ENCODE measurements at regions not wholly inside any gene's neighbourhood (a gene's known extent, or its start where the extent isn't known, plus 50 kb on each side); places are given as distances from the start of the nearest gene placed in this dataset.

- DNase-seq (ENCODE audit: extremely low spot score in 2 of 2), result no peak
- no peaks in the 10 kb centered on the region for H3K27me3 ChIP-seq
- H3K36me3 ChIP-seq, result no peaks in the 10 kb centered on the region
- no peaks in the 10 kb centered on the region for H3K4me1 ChIP-seq
- no peak overlapping the region for H3K4me3 ChIP-seq
- TF ChIP-seq POLR2AphosphoS5 (IDR thresholded peaks at IDR 0.05; ENCODE audit: insufficient read depth in 1 of 2, low read depth in 1 of 2) (no peak), CTCF (IDR thresholded peaks at IDR 0.05) (no peak), POLR2A (IDR thresholded peaks at IDR 0.05) (no peak)
- intact Hi-C loops (cut with DNase I), result no loop called here
- H3K27ac ChIP-seq, result no peak overlapping the region
- H3K9me3 ChIP-seq, result no peaks in the 10 kb centered on the region
These were observed 437.8 kb upstream of the PROX1 start for GRCh38 chr1:213549982-213550381.

DNA sequence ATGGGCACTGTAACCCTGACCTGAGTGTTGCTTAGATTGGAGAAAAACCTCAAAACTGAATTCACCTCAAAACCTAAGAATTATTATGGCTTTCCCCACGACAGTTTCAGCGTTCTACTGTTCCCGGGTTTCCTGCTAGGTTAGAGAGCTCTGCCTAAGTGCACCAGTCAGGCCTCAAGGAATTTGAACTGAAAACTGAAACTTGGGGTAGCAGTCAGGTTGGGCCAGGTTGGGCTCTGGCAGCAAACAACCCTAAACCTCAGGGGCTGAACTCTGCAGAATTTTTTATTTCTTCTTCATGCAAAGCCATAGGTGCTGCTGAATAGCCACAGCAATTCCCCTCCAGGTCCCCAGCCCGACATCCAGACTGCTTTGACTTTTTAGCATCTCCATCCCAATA is 437.0 kb upstream of the PROX1 start:
- Histone ChIP-seq H3K36me3 (no peaks in the 10 kb centered on the region), H3K4me3 (no peak overlapping the region), H3K27ac (no peak overlapping the region), H3K9me3 (no peaks in the 10 kb centered on the region), H3K27me3 (no peaks in the 10 kb centered on the region), H3K4me1 (no peaks in the 10 kb centered on the region)
- TF ChIP-seq POLR2A (IDR thresholded peaks at IDR 0.05), result no peak
- no peak for TF ChIP-seq CTCF (IDR thresholded peaks at IDR 0.05)
- no peak for TF ChIP-seq POLR2AphosphoS5 (IDR thresholded peaks at IDR 0.05; ENCODE audit: insufficient read depth in 1 of 2, low read depth in 1 of 2)
- no peak for DNase-seq (ENCODE audit: extremely low spot score in 2 of 2)
- intact Hi-C loops (cut with DNase I), result no loop called here

DNA sequence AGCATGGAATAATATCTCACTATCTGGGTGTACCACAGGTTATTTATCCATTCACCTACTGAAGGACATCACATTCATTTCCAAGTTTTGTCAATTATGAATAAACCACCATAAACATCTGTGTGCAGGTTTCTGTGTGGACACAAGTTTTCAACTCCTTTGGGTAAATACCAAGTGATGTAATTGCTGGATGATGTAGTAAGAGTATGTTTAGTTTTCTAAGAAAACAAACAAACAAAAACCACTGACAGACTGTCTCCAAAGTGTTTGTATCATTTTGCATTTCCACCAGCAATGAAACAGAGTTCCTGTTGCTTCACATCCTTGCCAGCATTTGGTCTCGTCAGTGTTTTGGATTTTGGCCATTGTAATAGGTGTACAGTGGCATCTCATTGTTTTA is 435.7 kb upstream of the PROX1 start:
- Histone ChIP-seq H3K27ac (no peak overlapping the region), H3K4me1 (no peaks in the 10 kb centered on the region), H3K9me3 (no peaks in the 10 kb centered on the region), H3K27me3 (no peaks in the 10 kb centered on the region), H3K36me3 (no peaks in the 10 kb centered on the region), H3K4me3 (no peak overlapping the region)
- DNase-seq (ENCODE audit: extremely low spot score in 2 of 2), result no peak
- intact Hi-C loops (cut with DNase I), result no loop called here
- TF ChIP-seq POLR2A (IDR thresholded peaks at IDR 0.05) (no peak), CTCF (IDR thresholded peaks at IDR 0.05) (no peak), POLR2AphosphoS5 (IDR thresholded peaks at IDR 0.05; ENCODE audit: insufficient read depth in 1 of 2, low read depth in 1 of 2) (no peak)

- Histone ChIP-seq H3K4me1 (no peaks in the 10 kb centered on the region), H3K27ac (no peak overlapping the region), H3K9me3 (no peaks in the 10 kb centered on the region), H3K4me3 (no peak overlapping the region), H3K36me3 (no peaks in the 10 kb centered on the region), H3K27me3 (no peaks in the 10 kb centered on the region)
- DNase-seq (ENCODE audit: extremely low spot score in 2 of 2), result no peak
- intact Hi-C loops (cut with DNase I), result no loop called here
- TF ChIP-seq POLR2AphosphoS5 (IDR thresholded peaks at IDR 0.05; ENCODE audit: insufficient read depth in 1 of 2, low read depth in 1 of 2) (no peak), CTCF (IDR thresholded peaks at IDR 0.05) (no peak)
These were observed 427.5 kb upstream of the PROX1 start for GRCh38 chr1:213560226-213560625.

GRCh38 chr1:213561870-213562269 is 425.9 kb upstream of the PROX1 start:
- no peak for DNase-seq (ENCODE audit: extremely low spot score in 2 of 2)
- intact Hi-C loops (cut with DNase I), result no loop called here

More at GRCh38 chr1:213561870-213562269, 425.9 kb upstream of the PROX1 start:
- no peaks in the 10 kb centered on the region for H3K27me3 ChIP-seq
- H3K4me1 ChIP-seq, result no peaks in the 10 kb centered on the region
- H3K27ac ChIP-seq, result no peak overlapping the region
- no peaks in the 10 kb centered on the region for H3K9me3 ChIP-seq
- no peak for TF ChIP-seq POLR2AphosphoS5 (IDR thresholded peaks at IDR 0.05; ENCODE audit: insufficient read depth in 1 of 2, low read depth in 1 of 2)
- no peak for TF ChIP-seq CTCF (IDR thresholded peaks at IDR 0.05)
- TF ChIP-seq POLR2A (IDR thresholded peaks at IDR 0.05), result no peak
- no peaks in the 10 kb centered on the region for H3K36me3 ChIP-seq
- H3K4me3 ChIP-seq, result no peak overlapping the region
